Stimulated activated naive B cell treated with anti-CD40 and anti-IgM and Interleukin-4, amounts not matched to agents 10 μg/mL and 1 μg/mL and 100 μg/mL, for 72 hours (primary cell): ENCODE measurements at regions not wholly inside any gene's neighbourhood (a gene's known extent, or its start where the extent isn't known, plus 50 kb on each side); places are given as distances from the start of the nearest gene placed in this dataset.

Source experiments
- ATAC-seq, 2 donors: fragments of 150-1000 bp; cut with Tn5 transposase; replicated peaks; 2 replicates each; pipeline ENCODE4 v1.10.0; 2021; ENCODE audit warnings: moderate library complexity in 1 of 2
- DNase-seq: peaks from one replicate; pipeline ENCODE4 v3.0.0; 2021
- H3K27ac Mint-ChIP-seq: one replicate; pipeline ENCODE4 v1.8.0; 2022; ENCODE audit warnings: mild to moderate bottlenecking, mixed read lengths
- H3K27me3 Mint-ChIP-seq, 2 donors: one replicate each; pipeline ENCODE4 v1.8.0; 2022; ENCODE audit warnings: mixed read lengths in 2 of 2
- H3K36me3 Mint-ChIP-seq, 2 donors: one replicate each; pipeline ENCODE4 v1.8.0; 2022; ENCODE audit warnings: mixed read lengths in 2 of 2, mild to moderate bottlenecking in 1 of 2
- H3K4me1 Mint-ChIP-seq, 2 donors: one replicate each; pipeline ENCODE4 v1.8.0; 2022; ENCODE audit warnings: mixed read lengths in 2 of 2, mild to moderate bottlenecking in 1 of 2
- H3K4me3 Mint-ChIP-seq, 2 donors: one replicate each; pipeline ENCODE4 v1.8.0; 2022; ENCODE audit warnings: mild to moderate bottlenecking in 2 of 2, mixed read lengths in 2 of 2, moderate library complexity in 1 of 2
- H3K9me3 Mint-ChIP-seq, 2 donors: one replicate each; pipeline ENCODE4 v1.8.0; 2022; ENCODE audit warnings: mixed read lengths in 2 of 2, mild to moderate bottlenecking in 1 of 2

DNA sequence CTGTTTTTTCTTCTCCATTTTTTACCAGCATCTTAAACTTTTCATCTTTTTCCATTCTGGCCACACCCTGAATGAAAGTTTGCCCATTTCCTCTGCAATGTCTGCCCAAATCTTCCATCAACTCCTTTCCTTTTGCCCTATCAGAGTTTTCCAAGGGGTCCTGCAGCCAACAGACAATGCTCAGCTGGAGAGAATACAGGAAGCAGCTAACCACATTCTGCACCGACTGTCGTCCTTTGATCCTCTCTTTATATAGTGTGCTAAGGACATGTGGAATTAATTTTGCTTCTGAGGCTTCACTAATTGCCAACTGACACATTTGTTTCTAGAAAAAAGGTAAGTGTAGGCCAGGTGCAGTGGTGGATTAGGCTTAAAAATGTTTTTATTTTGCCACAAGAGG is 50.5 kb upstream of the DLX2 start:
- no peak overlapping the region for H3K4me3 Mint-ChIP-seq
- no peaks in the 10 kb centered on the region for H3K4me1 Mint-ChIP-seq
- H3K9me3 Mint-ChIP-seq = peaks cover 0 to 7% of the 10 kb centered on the region in 2 donors
- ATAC-seq (no peak), DNase-seq (no peak)
- H3K36me3 Mint-ChIP-seq = no peaks in the 10 kb centered on the region
- peaks cover 5 to 26% of the 10 kb centered on the region in 2 donors for H3K27me3 Mint-ChIP-seq
- no peak overlapping the region for H3K27ac Mint-ChIP-seq

DNA sequence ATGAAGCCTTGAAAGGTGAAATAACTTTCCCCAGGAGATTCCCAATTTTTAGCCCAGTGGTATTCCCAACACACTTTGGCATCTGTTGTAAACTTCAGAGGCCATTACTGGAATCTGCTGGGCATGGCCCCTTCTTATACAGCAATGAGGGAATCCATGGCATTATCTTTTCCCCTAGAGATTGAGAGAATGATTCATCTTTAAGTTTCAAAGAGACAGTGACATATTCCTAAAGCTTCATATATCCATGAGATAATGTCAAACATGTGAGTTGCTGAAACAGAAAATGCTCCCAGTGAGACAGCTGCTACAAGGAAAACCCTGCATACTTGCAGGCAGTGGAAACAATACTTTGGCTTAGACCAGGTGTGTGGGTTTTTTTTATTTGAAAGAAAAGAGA is 51.1 kb upstream of the DLX2 start:
- Mint-ChIP-seq H3K27ac (no peak overlapping the region), H3K4me1 (no peaks in the 10 kb centered on the region), H3K4me3 (no peak overlapping the region), H3K9me3 (peaks cover 0 to 7% of the 10 kb centered on the region in 2 donors), H3K36me3 (no peaks in the 10 kb centered on the region), H3K27me3 (peaks cover 5 to 31% of the 10 kb centered on the region in 2 donors)
- no peak for DNase-seq
- ATAC-seq = no peak

DNA sequence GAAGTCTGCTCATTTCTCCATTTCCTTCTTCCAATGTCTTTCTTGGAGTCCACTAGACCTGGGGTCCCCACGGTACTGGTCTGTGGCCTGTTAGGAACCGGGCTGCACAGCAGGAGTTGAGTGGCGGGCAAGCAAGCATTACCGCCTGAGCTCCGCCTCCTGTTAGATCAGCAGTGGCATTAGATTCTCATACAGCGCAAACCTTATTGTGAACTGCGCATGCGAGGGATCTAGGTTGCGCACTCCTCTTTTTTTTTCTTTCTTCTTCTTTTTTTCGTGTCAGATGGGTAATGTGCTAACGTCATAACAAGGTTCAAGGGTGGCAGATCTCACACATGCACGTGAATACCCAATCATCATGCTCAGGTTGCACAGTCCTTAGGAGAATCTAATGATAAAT is 53.1 kb upstream of the DLX2 start:
- Mint-ChIP-seq H3K4me1 (no peaks in the 10 kb centered on the region), H3K36me3 (no peaks in the 10 kb centered on the region), H3K27me3 (peaks cover 5 to 31% of the 10 kb centered on the region in 2 donors), H3K4me3 (no peak overlapping the region), H3K27ac (no peak overlapping the region), H3K9me3 (peaks cover 0 to 8% of the 10 kb centered on the region in 2 donors)
- no peak for DNase-seq
- ATAC-seq = no peak

GRCh38 chr2:172160839-172161238 is 58.1 kb upstream of the DLX2 start:
- peaks cover 0 to 5% of the 10 kb centered on the region in 2 donors for H3K9me3 Mint-ChIP-seq
- H3K27ac Mint-ChIP-seq = no peak overlapping the region
- H3K4me3 Mint-ChIP-seq = no peak overlapping the region
- no peaks in the 10 kb centered on the region for H3K36me3 Mint-ChIP-seq
- H3K4me1 Mint-ChIP-seq = no peaks in the 10 kb centered on the region
- DNase-seq (no peak), ATAC-seq (no peak)
- H3K27me3 Mint-ChIP-seq = peaks cover 2 to 28% of the 10 kb centered on the region in 2 donors

- Mint-ChIP-seq H3K36me3 (no peaks in the 10 kb centered on the region), H3K9me3 (peaks cover 0 to 5% of the 10 kb centered on the region in 2 donors), H3K4me3 (no peak overlapping the region), H3K4me1 (no peaks in the 10 kb centered on the region), H3K27me3 (peaks cover 0 to 28% of the 10 kb centered on the region in 2 donors), H3K27ac (no peak overlapping the region)
- no peak for DNase-seq
- ATAC-seq = no peak
Measured at GRCh38 chr2:172162225-172162733, 59.6 kb upstream of the DLX2 start.

DNA sequence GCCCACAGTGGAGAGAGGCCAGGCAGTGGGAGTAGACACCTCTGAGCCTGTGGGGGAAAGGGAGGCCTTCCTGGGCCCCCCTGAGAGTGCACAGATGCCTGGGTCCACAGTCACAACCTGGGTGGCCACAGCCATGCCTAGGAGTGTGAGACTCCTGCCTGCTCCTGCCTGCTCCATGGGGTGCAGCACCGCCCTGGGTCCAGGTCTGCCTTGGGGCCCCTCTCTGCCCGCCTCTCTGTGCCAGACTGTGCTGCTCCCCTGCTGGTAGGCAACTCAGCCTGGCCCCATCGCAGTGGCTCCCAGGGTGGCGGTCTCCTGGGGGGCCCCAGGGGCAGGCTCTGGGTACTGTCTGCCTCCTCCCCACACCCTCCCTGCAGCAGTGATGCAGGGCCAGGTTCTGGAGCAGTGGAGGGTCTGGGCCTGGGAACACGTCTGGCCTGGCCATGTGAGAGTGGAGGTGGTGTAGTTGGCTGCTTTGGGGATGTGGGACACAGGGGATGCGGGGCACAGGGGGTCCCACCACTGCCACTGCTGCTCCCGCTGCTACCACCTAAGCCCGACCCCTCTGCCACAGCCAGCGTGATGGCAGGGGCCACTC is 60.1 kb upstream of the DLX2 start:
- no peak for ATAC-seq

GRCh38 chr2:172168917-172169346 is 66.2 kb upstream of the DLX2 start:
- H3K36me3 Mint-ChIP-seq = no peaks in the 10 kb centered on the region
- no peak overlapping the region for H3K4me3 Mint-ChIP-seq
- H3K4me1 Mint-ChIP-seq = peaks cover 0 to 3% of the 10 kb centered on the region in 2 donors
- ATAC-seq (no peak), DNase-seq (no peak)
- peaks cover 0 to 1% of the 10 kb centered on the region in 2 donors for H3K9me3 Mint-ChIP-seq
- peaks cover 17 to 41% of the 10 kb centered on the region in 2 donors for H3K27me3 Mint-ChIP-seq
- H3K27ac Mint-ChIP-seq = no peak overlapping the region

More for the DNA sequence above, 60.1 kb upstream of the DLX2 start:
- H3K9me3 Mint-ChIP-seq = peaks cover 0 to 5% of the 10 kb centered on the region in 2 donors
- H3K4me3 Mint-ChIP-seq = no peak overlapping the region
- no peaks in the 10 kb centered on the region for H3K4me1 Mint-ChIP-seq
- no peak for DNase-seq
- peaks cover 0 to 34% of the 10 kb centered on the region in 2 donors for H3K27me3 Mint-ChIP-seq
- H3K36me3 Mint-ChIP-seq = no peaks in the 10 kb centered on the region
- H3K27ac Mint-ChIP-seq = no peak overlapping the region

DNA sequence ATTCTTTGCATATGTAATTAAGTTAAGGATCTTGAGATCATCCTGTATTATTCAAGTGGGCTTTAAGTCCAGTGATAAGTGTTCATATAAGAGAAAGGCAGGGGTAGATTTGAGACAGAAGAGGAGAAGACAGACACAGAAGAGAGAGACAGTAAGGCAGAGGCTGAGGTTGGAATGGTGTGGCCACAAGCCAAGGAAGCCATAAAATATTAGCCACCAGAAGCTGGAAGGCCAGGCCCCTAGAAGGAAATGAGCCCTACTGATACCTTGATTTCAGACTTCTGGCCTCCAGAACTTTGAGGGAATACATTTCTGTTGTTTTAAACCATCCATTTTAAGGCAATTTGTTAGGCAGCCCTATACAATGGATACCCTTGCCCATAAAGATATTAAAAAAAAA is 66.9 kb upstream of the DLX2 start:
- no peak for ATAC-seq
- H3K27ac Mint-ChIP-seq = no peak overlapping the region
- no peak for DNase-seq
- H3K9me3 Mint-ChIP-seq = peaks cover 0 to 1% of the 10 kb centered on the region in 2 donors
- no peak overlapping the region for H3K4me3 Mint-ChIP-seq
- peaks cover 17 to 38% of the 10 kb centered on the region in 2 donors for H3K27me3 Mint-ChIP-seq
- peaks cover 0 to 3% of the 10 kb centered on the region in 2 donors for H3K4me1 Mint-ChIP-seq
- no peaks in the 10 kb centered on the region for H3K36me3 Mint-ChIP-seq

DNA sequence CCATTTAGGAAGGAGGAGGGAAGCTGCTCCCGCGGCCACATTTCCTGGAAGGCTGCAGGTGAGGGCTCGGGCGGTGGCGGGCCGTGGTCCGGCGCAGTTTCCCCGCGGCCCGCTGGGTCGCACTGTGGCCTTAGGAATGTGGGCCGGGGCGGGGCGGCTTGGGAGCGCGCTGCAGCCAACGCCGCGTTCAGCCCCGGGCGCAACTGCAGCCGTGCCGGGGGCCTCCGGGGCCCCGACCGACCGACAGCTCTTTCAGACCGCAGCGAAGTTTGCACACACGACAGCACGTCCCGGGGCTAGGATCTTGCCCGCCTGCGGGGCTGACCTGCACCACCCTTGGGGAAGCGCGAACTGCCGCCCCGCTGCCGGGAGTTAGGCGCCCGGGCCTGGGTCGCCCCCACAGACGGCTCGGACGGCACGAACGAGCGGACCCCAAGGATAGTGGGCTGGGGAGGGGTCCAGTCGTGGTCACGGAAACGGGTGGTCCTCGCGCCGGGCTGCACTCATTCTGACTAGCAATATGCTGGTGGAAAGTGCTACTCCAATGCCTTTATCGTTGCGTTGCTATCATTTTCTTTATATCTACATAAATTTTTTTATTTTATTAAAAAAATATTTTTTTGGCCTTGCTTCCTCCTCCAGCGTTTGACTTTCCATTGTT is 69.9 kb upstream of the DLX2 start:
- Mint-ChIP-seq H3K4me3 (peak overlapping the region; percentile 69 to 83), H3K27ac (no peak overlapping the region), H3K4me1 (peaks cover 0 to 3% of the 10 kb centered on the region in 2 donors), H3K36me3 (no peaks in the 10 kb centered on the region), H3K9me3 (peaks cover 5 to 6% of the 10 kb centered on the region in 2 donors), H3K27me3 (peaks cover 29 to 41% of the 10 kb centered on the region in 2 donors)
- peak; percentile 30 for DNase-seq
- ATAC-seq = peak; percentile 96

- Mint-ChIP-seq H3K27me3 (peaks cover 29 to 38% of the 10 kb centered on the region in 2 donors), H3K4me1 (peaks cover 0 to 3% of the 10 kb centered on the region in 2 donors), H3K36me3 (no peaks in the 10 kb centered on the region), H3K9me3 (peaks cover 5 to 6% of the 10 kb centered on the region in 2 donors), H3K27ac (no peak overlapping the region), H3K4me3 (peak overlapping the region in 1 of 2 donors; percentile 83)
- no peak for ATAC-seq
- DNase-seq = no peak
Measured at GRCh38 chr2:172173174-172173706, 70.5 kb upstream of the DLX2 start.

DNA sequence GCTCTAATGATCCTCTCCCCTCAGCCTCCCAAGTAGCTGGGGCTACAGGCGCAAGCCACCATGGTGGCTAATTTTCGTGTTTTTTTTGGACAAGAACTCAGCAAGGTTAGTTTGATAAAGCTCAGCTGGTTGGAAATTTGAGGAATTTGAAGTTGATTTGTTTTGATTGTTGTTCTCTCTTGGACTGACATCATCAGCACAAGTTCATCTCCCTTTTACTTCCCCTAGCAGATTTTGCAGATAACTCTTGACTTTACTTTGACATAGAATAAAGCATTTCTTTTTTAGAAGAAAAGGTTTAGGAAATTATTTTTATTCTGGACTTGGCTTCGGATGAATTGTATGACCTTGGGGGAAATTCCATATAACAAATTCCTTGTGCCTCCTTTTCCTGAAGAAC is 74.9 kb upstream of the DLX2 start:
- peaks cover 25 to 29% of the 10 kb centered on the region in 2 donors for H3K27me3 Mint-ChIP-seq
- peaks cover 0 to 3% of the 10 kb centered on the region in 2 donors for H3K4me1 Mint-ChIP-seq
- no peaks in the 10 kb centered on the region for H3K36me3 Mint-ChIP-seq
- H3K4me3 Mint-ChIP-seq = no peak overlapping the region
- H3K27ac Mint-ChIP-seq = peak overlapping the region; percentile 3
- DNase-seq (no peak), ATAC-seq (no peak)
- peaks cover 5% of the 10 kb centered on the region in 2 donors for H3K9me3 Mint-ChIP-seq

DNA sequence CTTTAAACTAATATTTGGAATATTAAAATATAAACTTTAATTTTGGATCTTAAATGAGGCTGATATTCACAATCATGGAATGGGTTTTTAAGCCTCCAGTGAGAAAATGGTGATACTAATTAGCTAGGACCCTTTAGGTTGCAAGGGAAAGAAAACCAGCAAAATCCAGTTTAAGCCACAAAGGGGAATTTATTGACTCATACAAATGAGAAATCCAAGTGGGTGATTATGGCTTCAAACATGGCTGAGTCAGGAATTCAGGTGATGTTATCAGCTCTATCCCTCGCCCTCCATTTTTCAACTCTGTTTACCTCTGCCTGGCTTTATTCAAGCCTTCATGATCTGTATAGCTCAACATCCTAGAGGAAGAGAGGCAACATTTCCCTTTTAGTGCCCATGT is 75.3 kb upstream of the DLX2 start:
- DNase-seq (no peak), ATAC-seq (no peak)
- peaks cover 21 to 26% of the 10 kb centered on the region in 2 donors for H3K27me3 Mint-ChIP-seq
- peaks cover 5% of the 10 kb centered on the region in 2 donors for H3K9me3 Mint-ChIP-seq
- H3K36me3 Mint-ChIP-seq = no peaks in the 10 kb centered on the region
- H3K27ac Mint-ChIP-seq = no peak overlapping the region
- H3K4me3 Mint-ChIP-seq = no peak overlapping the region
- peaks cover 0 to 3% of the 10 kb centered on the region in 2 donors for H3K4me1 Mint-ChIP-seq

DNA sequence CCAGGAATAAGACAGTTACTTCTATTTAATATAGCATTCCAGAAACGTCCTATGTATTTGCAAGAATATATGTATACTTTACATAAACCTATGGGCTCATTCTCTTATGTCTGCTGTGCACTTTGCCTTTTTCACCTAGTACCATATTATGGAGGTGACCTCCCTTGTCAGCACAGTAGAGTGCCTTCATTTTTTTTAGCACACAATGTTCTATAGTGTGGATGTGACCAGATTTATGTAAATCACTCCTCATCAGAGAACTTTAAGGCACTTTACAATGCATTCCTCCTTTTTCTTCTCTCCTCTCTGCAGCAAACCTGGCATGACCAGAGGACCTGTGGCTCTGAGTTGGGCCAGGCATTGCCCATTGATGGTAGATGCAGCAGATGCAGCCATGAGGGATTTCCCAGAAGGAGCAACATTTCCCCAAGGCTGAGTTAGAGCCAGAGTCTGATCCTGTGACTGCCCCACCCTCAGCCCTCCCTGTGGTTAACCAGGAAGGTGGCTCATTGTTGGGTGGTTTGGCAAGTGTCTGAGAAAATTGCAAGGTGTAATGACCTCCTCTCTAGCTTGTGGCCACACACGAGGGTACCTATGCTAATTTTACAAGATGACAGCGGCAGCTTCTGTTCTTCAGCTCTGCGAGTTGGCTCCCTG is 76.5 kb upstream of the DLX2 start:
- H3K36me3 Mint-ChIP-seq = no peaks in the 10 kb centered on the region
- H3K9me3 Mint-ChIP-seq = peaks cover 5% of the 10 kb centered on the region in 2 donors
- no peak overlapping the region for H3K4me3 Mint-ChIP-seq
- no peak for DNase-seq
- no peaks in the 10 kb centered on the region for H3K4me1 Mint-ChIP-seq
- peak in 1 of 2 donors; percentile 25 for ATAC-seq
- no peak overlapping the region for H3K27ac Mint-ChIP-seq
- H3K27me3 Mint-ChIP-seq = peaks cover 16% of the 10 kb centered on the region in 2 donors

- Mint-ChIP-seq H3K36me3 (peaks cover 0 to 1% of the 10 kb centered on the region in 2 donors), H3K4me3 (no peak overlapping the region), H3K27ac (no peak overlapping the region), H3K9me3 (peaks cover 4 to 9% of the 10 kb centered on the region in 2 donors), H3K4me1 (no peaks in the 10 kb centered on the region), H3K27me3 (peaks cover 5 to 7% of the 10 kb centered on the region in 2 donors)
- DNase-seq = no peak
- ATAC-seq = no peak
Measured at GRCh38 chr2:172181840-172182239, 79.1 kb upstream of the DLX2 start.
